ENCODE measurements at regions not wholly inside any gene's neighbourhood (a gene's known extent, or its start where the extent isn't known, plus 50 kb on each side); places are given as distances from the start of the nearest gene placed in this dataset.

GRCh38 chr4:25474690-25475089 is 97.6 kb downstream of the ANAPC4 start:
- ATAC-seq (ENCODE audit: low read depth in 2 of 2): no peak
- Mint-ChIP-seq H3K4me1 (no peaks in the 10 kb centered on the region), H3K27me3 (no peaks in the 10 kb centered on the region), H3K36me3 (peaks cover 0 to 5% of the 10 kb centered on the region in 2 donors), H3K27ac (no peak overlapping the region), H3K9me3 (peaks cover 0 to 28% (median 12%) of the 10 kb centered on the region in 7 donors), H3K4me3 (no peak overlapping the region)
- no peak for DNase-seq

- H3K36me3 Mint-ChIP-seq: no peaks in the 10 kb centered on the region
- peaks cover 0 to 19% (median 7%) of the 10 kb centered on the region in 7 donors for H3K9me3 Mint-ChIP-seq
- no peaks in the 10 kb centered on the region for H3K4me1 Mint-ChIP-seq
- DNase-seq: no peak
- H3K4me3 Mint-ChIP-seq: no peak overlapping the region
- no peak for ATAC-seq (ENCODE audit: low read depth in 2 of 2)
- no peak overlapping the region for H3K27ac Mint-ChIP-seq
- H3K27me3 Mint-ChIP-seq: peaks cover 0 to 7% (median 3%) of the 10 kb centered on the region in 3 donors
Measured at GRCh38 chr4:25477221-25477620, 100.2 kb downstream of the ANAPC4 start.

DNA sequence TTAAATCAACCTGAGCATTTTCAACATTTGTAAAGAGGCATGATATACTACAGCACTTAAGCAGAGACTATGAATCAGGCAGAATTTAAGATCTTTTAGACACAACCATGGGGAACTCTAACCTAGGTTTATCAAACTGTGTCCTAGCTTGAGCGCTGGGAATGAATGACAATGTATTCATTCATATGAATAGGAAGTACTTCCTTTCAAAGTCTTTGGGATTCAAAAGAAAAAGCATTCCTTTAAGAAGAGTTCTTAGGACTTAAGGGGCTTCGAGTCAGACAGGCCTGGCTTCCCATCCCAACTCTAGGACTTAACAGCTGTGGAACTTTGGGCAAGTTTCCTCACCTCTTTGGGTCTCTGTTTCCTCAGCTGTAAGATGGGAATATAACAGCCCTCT is 104.6 kb downstream of the ANAPC4 start:
- ATAC-seq (ENCODE audit: low read depth in 2 of 2): no peak
- H3K27ac Mint-ChIP-seq: no peak overlapping the region
- H3K4me3 Mint-ChIP-seq: no peak overlapping the region
- peaks cover 0 to 7% (median 3%) of the 10 kb centered on the region in 3 donors for H3K27me3 Mint-ChIP-seq
- peaks cover 0 to 4% of the 10 kb centered on the region in 2 donors for H3K36me3 Mint-ChIP-seq
- no peaks in the 10 kb centered on the region for H3K4me1 Mint-ChIP-seq
- peaks cover 0 to 33% (median 13%) of the 10 kb centered on the region in 7 donors for H3K9me3 Mint-ChIP-seq
- no peak for DNase-seq

- ATAC-seq (ENCODE audit: low read depth in 2 of 2): no peak
- Mint-ChIP-seq H3K4me3 (no peak overlapping the region), H3K4me1 (no peaks in the 10 kb centered on the region), H3K27me3 (peaks cover 0 to 14% (median 3%) of the 10 kb centered on the region in 3 donors), H3K9me3 (peaks cover 5 to 37% (median 17%) of the 10 kb centered on the region in 7 donors), H3K36me3 (peaks cover 4 to 8% of the 10 kb centered on the region in 2 donors), H3K27ac (no peak overlapping the region)
- DNase-seq: no peak
Measured at GRCh38 chr4:25484243-25484721, 107.2 kb downstream of the ANAPC4 start.

- Mint-ChIP-seq H3K4me3 (no peak overlapping the region), H3K27ac (no peak overlapping the region), H3K9me3 (peaks cover 5 to 35% (median 13%) of the 10 kb centered on the region in 7 donors), H3K4me1 (no peaks in the 10 kb centered on the region), H3K27me3 (peaks cover 0 to 14% (median 8%) of the 10 kb centered on the region in 3 donors), H3K36me3 (peaks cover 4 to 8% of the 10 kb centered on the region in 2 donors)
- DNase-seq (no peak), ATAC-seq (ENCODE audit: low read depth in 2 of 2) (no peak)
Measured at GRCh38 chr4:25485104-25485503, 108.0 kb downstream of the ANAPC4 start.

- H3K4me1 Mint-ChIP-seq: no peaks in the 10 kb centered on the region
- no peak overlapping the region for H3K4me3 Mint-ChIP-seq
- peaks cover 0 to 11% (median 8%) of the 10 kb centered on the region in 3 donors for H3K27me3 Mint-ChIP-seq
- H3K27ac Mint-ChIP-seq: no peak overlapping the region
- DNase-seq: no peak
- peaks cover 5 to 35% (median 13%) of the 10 kb centered on the region in 7 donors for H3K9me3 Mint-ChIP-seq
- no peak for ATAC-seq (ENCODE audit: low read depth in 2 of 2)
- peaks cover 4 to 8% of the 10 kb centered on the region in 2 donors for H3K36me3 Mint-ChIP-seq
Measured at GRCh38 chr4:25486171-25486570, 109.1 kb downstream of the ANAPC4 start.

DNA sequence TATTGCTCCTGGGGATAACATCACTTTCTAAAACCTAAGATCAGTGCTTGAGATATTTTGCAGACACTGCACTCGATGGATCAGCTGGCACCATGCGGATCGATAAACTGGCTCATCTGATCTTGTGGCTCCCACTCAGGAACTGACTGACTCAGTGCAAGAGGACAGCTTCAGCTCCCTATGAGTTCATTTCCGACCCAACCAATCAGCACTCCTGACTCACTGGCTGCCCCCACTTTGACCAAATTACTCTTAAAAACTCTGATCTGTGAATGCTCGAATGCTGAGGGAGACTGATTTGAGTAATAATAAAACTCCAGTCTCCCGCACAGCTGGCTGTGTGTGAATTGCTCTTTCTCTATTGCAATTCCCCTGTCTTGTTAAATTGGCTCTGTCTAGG is 110.1 kb downstream of the ANAPC4 start:
- Mint-ChIP-seq H3K9me3 (peaks cover 5 to 35% (median 13%) of the 10 kb centered on the region in 7 donors), H3K4me1 (no peaks in the 10 kb centered on the region), H3K4me3 (no peak overlapping the region), H3K36me3 (peaks cover 4 to 8% of the 10 kb centered on the region in 2 donors), H3K27ac (peak overlapping the region in 1 of 6 donors; percentile 59), H3K27me3 (peaks cover 0 to 7% (median 4%) of the 10 kb centered on the region in 3 donors)
- DNase-seq: no peak
- no peak for ATAC-seq (ENCODE audit: low read depth in 2 of 2)

DNA sequence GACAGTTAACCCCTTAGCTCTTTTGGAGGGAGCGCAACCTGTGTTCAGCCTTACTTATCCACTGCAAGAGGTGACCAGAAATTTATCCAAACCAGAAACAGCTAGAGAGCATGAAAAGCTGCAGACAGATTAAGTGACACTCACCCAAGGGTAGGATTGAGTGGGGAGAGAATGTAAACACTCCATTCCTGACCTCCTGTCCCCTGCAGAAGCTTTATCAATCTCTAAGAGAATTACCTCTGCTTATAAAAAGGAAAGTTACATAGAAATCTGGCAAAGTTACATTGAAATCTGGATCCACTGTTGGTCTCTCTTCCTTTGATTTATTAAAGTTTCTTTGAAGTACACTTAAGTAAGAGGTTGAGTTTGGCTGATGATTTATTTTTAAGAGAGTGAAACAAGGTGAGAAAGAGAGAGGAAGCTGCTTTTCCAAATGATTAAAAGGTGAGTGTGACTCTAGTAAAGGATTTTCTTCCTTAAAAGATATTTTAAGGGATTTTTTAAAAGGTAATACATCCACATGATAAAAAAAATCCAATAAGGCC is 112.3 kb downstream of the ANAPC4 start:
- Mint-ChIP-seq H3K4me1 (no peaks in the 10 kb centered on the region), H3K36me3 (peaks cover 4 to 8% of the 10 kb centered on the region in 2 donors), H3K4me3 (no peak overlapping the region), H3K27me3 (peaks cover 0 to 7% (median 4%) of the 10 kb centered on the region in 3 donors), H3K27ac (no peak overlapping the region), H3K9me3 (peaks cover 6 to 48% (median 11%) of the 10 kb centered on the region in 7 donors)
- DNase-seq: no peak
- ATAC-seq (ENCODE audit: low read depth in 2 of 2): no peak

DNA sequence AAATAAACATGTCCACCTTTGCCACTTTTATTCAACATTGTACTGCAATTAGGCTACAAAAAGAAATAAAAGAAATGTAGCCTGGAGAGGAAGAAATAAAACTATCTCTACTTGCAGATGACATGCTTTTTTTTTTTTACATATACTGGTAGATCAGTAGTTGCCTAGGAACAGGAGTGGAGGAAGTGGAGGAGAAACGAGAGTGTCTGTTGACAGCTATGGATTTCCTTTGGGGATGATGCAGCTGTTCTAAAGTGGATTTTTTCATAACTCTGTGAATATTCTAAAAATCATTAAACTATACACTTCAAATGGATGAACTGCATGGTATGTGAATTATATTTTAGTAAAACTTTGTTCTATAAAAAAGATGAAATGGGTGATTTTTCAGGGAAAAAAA is 116.4 kb downstream of the ANAPC4 start:
- no peak for DNase-seq
- Mint-ChIP-seq H3K27me3 (peaks cover 0 to 4% (median 0%) of the 10 kb centered on the region in 3 donors), H3K9me3 (peaks cover 0 to 14% (median 6%) of the 10 kb centered on the region in 7 donors), H3K4me1 (no peaks in the 10 kb centered on the region), H3K27ac (no peak overlapping the region), H3K36me3 (no peaks in the 10 kb centered on the region), H3K4me3 (no peak overlapping the region)
- ATAC-seq (ENCODE audit: low read depth in 2 of 2): no peak

GRCh38 chr4:25494166-25494565 is 117.1 kb downstream of the ANAPC4 start:
- no peak for DNase-seq
- Mint-ChIP-seq H3K9me3 (peaks cover 0 to 14% (median 6%) of the 10 kb centered on the region in 7 donors), H3K4me3 (no peak overlapping the region)

GRCh38 chr4:25500626-25501316 is 123.7 kb downstream of the ANAPC4 start:
- ATAC-seq (ENCODE audit: low read depth in 2 of 2) (no peak), DNase-seq (no peak)
- Mint-ChIP-seq H3K36me3 (no peaks in the 10 kb centered on the region), H3K4me3 (no peak overlapping the region), H3K4me1 (no peaks in the 10 kb centered on the region), H3K9me3 (peaks cover 0 to 12% (median 3%) of the 10 kb centered on the region in 7 donors), H3K27me3 (no peaks in the 10 kb centered on the region), H3K27ac (no peak overlapping the region)

More at GRCh38 chr4:25494166-25494565, 117.1 kb downstream of the ANAPC4 start:
- no peak for ATAC-seq (ENCODE audit: low read depth in 2 of 2)
- H3K27me3 Mint-ChIP-seq: peaks cover 0 to 4% (median 0%) of the 10 kb centered on the region in 3 donors
- H3K36me3 Mint-ChIP-seq: no peaks in the 10 kb centered on the region
- no peaks in the 10 kb centered on the region for H3K4me1 Mint-ChIP-seq
- no peak overlapping the region for H3K27ac Mint-ChIP-seq

GRCh38 chr4:25502115-25502514 is 125.1 kb downstream of the ANAPC4 start:
- Mint-ChIP-seq H3K4me3 (no peak overlapping the region), H3K27ac (no peak overlapping the region), H3K27me3 (no peaks in the 10 kb centered on the region), H3K9me3 (peaks cover 0 to 12% (median 3%) of the 10 kb centered on the region in 7 donors), H3K36me3 (no peaks in the 10 kb centered on the region), H3K4me1 (no peaks in the 10 kb centered on the region)
- no peak for ATAC-seq (ENCODE audit: low read depth in 2 of 2)
- DNase-seq: no peak

- Mint-ChIP-seq H3K27me3 (no peaks in the 10 kb centered on the region), H3K27ac (no peak overlapping the region)
Measured at GRCh38 chr4:25503779-25504178, 126.7 kb downstream of the ANAPC4 start.

More at GRCh38 chr4:25503779-25504178, 126.7 kb downstream of the ANAPC4 start:
- ATAC-seq (ENCODE audit: low read depth in 2 of 2) (no peak), DNase-seq (no peak)
- H3K36me3 Mint-ChIP-seq: no peaks in the 10 kb centered on the region
- peaks cover 0 to 12% (median 2%) of the 10 kb centered on the region in 7 donors for H3K9me3 Mint-ChIP-seq
- H3K4me1 Mint-ChIP-seq: no peaks in the 10 kb centered on the region
- no peak overlapping the region for H3K4me3 Mint-ChIP-seq

Measured in naive B cell (primary cell).